ENCODE measurements at regions not wholly inside any gene's neighbourhood (a gene's known extent, or its start where the extent isn't known, plus 50 kb on each side); places are given as distances from the start of the nearest gene placed in this dataset.

- Histone ChIP-seq H3K4me3 (ENCODE audit: low read depth, low read length) (no peak overlapping the region), H3K27ac (no peak overlapping the region), H3K27me3 (ENCODE audit: control insufficient read depth, insufficient read depth, low read length) (no peaks in the 10 kb centered on the region)
Observed at GRCh38 chr9:120152295-120152694, 427.7 kb downstream of the CDK5RAP2 start.

DNA sequence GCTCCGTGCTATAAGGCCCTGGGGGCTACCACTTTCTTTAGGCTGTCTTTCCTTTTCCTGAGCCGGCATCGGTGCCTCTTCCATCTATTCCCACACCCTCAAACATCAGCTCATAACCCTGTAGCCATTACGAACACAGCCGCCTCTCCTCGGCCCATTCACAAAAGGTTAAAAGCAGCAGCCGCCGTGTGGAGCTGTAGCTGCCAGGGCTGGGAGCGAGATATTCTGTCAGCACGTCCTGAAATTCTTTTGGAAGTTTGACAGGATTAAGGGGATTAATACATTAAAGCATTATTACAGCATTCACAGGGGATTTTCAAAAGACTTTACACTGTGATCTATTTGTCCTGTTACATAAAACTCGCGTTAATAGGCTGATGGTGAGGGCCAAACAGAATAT is 428.2 kb downstream of the CDK5RAP2 start:
- H3K79me2 ChIP-seq = no peaks in the 10 kb centered on the region
- no peaks in the 10 kb centered on the region for H3K4me1 ChIP-seq
- no peak overlapping the region for H3K9ac ChIP-seq
- no peak overlapping the region for H3K4me3 ChIP-seq (ENCODE audit: low read depth, low read length)
- H3K27me3 ChIP-seq (ENCODE audit: control insufficient read depth, insufficient read depth, low read length) = no peaks in the 10 kb centered on the region
- H3K36me3 ChIP-seq (ENCODE audit: control insufficient read depth, insufficient read depth, low read length) = no peaks in the 10 kb centered on the region
- no peaks in the 10 kb centered on the region for H3K9me3 ChIP-seq (ENCODE audit: control insufficient read depth, low read length)
- no peak overlapping the region for H3K4me2 ChIP-seq (ENCODE audit: low read length)
- H3K27ac ChIP-seq = no peak overlapping the region
- H2AFZ ChIP-seq = no peak overlapping the region
- TF ChIP-seq CTCF (IDR thresholded peaks at IDR 0.05) = no peak

More at GRCh38 chr9:120152295-120152694, 427.7 kb downstream of the CDK5RAP2 start:
- Histone ChIP-seq H2AFZ (no peak overlapping the region), H3K9me3 (ENCODE audit: control insufficient read depth, low read length) (no peaks in the 10 kb centered on the region), H3K4me1 (no peaks in the 10 kb centered on the region), H3K36me3 (ENCODE audit: control insufficient read depth, insufficient read depth, low read length) (no peaks in the 10 kb centered on the region), H3K4me2 (ENCODE audit: low read length) (no peak overlapping the region), H3K79me2 (no peaks in the 10 kb centered on the region), H3K9ac (no peak overlapping the region)
- TF ChIP-seq CTCF (IDR thresholded peaks at IDR 0.05) = no peak

DNA sequence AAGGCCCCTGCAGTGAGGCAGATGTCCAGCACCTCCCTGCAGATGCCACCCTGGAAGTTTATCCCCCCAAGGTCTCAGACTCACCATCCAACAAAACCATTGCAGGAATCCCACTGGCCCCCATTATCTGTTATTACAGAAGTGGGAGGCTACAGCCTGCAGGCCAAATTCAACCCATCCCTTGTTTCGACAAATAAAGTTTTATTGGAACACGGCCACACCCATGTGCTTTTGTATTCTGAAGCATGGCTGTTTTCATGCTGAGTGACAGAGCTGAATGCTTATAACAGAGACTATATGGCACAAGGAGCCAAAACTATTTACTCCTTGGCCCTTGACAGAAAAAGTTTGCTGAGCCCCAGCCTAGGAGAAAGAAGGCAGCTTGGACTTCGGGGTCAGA is 428.8 kb downstream of the CDK5RAP2 start:
- Histone ChIP-seq H3K27ac (no peak overlapping the region), H3K79me2 (no peaks in the 10 kb centered on the region), H3K36me3 (ENCODE audit: control insufficient read depth, insufficient read depth, low read length) (no peaks in the 10 kb centered on the region), H3K27me3 (ENCODE audit: control insufficient read depth, insufficient read depth, low read length) (no peaks in the 10 kb centered on the region), H3K9ac (no peak overlapping the region), H3K4me3 (ENCODE audit: low read depth, low read length) (no peak overlapping the region), H2AFZ (no peak overlapping the region), H3K4me1 (no peaks in the 10 kb centered on the region), H3K4me2 (ENCODE audit: low read length) (no peak overlapping the region), H3K9me3 (ENCODE audit: control insufficient read depth, low read length) (no peaks in the 10 kb centered on the region)
- no peak for TF ChIP-seq CTCF (IDR thresholded peaks at IDR 0.05)

DNA sequence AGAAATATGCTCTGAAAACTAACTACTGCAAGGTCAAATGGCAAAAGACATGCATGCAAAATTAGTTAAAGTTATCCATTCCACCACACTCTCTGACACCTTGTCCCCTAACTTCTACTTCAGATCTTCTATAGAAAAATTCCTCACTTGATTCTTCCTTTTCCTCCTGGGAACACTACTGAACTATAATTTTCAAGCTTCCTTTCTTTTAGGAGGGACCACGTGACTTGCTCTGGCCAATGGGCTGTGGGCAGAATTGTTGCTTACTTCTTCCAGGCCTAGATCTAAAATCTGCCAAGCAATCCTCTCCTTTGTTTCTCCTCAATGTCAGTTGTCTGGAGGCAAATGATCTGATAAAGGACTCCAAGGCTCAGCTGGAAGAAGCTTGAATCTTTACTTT is 441.0 kb downstream of the CDK5RAP2 start:
- H3K36me3 ChIP-seq (ENCODE audit: control insufficient read depth, insufficient read depth, low read length) = no peaks in the 10 kb centered on the region
- no peak for TF ChIP-seq CTCF (IDR thresholded peaks at IDR 0.05)
- peaks cover 3% of the 10 kb centered on the region for H3K9me3 ChIP-seq (ENCODE audit: control insufficient read depth, low read length)
- no peaks in the 10 kb centered on the region for H3K27me3 ChIP-seq (ENCODE audit: control insufficient read depth, insufficient read depth, low read length)
- H3K4me3 ChIP-seq (ENCODE audit: low read depth, low read length) = no peak overlapping the region
- H3K4me2 ChIP-seq (ENCODE audit: low read length) = no peak overlapping the region
- no peak overlapping the region for H3K27ac ChIP-seq
- H2AFZ ChIP-seq = no peak overlapping the region
- H3K4me1 ChIP-seq = no peaks in the 10 kb centered on the region
- no peak overlapping the region for H3K9ac ChIP-seq
- no peaks in the 10 kb centered on the region for H3K79me2 ChIP-seq

DNA sequence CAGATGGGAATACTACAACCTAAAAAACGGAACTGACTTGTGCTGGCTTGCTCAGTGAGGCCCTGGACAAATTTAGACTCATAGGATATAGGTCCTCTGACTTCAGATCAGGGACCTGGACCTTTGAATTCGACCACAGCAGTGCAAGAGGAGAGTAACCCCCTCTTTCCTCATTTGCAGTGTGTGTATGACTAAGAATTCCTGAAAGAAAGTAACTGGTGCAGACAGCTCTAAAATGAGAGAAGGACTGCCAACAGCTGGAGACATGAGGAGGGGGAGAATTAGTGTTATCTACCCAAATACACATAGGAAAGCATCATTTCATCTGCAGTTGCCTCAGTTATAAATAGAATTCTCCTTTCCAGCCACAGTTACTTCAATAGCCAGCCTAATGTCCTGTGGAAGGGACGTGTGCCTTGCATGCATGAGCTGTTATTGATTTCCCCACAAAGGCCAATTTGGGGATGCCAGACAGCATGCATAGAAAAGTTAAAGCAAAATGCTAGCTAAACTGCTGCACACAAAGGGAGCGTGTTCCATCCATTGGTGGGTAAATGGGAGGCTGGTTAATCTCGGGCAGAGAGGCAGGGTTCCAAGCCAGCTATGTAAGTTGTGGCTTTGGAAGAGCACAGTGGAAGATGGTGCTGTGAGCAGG is 442.7 kb downstream of the CDK5RAP2 start:
- Histone ChIP-seq H3K9me3 (ENCODE audit: control insufficient read depth, low read length) (peaks cover 3% of the 10 kb centered on the region), H3K4me3 (ENCODE audit: low read depth, low read length) (no peak overlapping the region), H3K79me2 (no peaks in the 10 kb centered on the region), H3K9ac (no peak overlapping the region), H3K4me2 (ENCODE audit: low read length) (no peak overlapping the region), H3K27me3 (ENCODE audit: control insufficient read depth, insufficient read depth, low read length) (no peaks in the 10 kb centered on the region), H3K36me3 (ENCODE audit: control insufficient read depth, insufficient read depth, low read length) (no peaks in the 10 kb centered on the region), H3K27ac (no peak overlapping the region), H3K4me1 (no peaks in the 10 kb centered on the region), H2AFZ (no peak overlapping the region)
- TF ChIP-seq CTCF (IDR thresholded peaks at IDR 0.05) = no peak
